HG02642 (cell line): ENCODE measurements at regions not wholly inside any gene's neighbourhood (a gene's known extent, or its start where the extent isn't known, plus 50 kb on each side); places are given as distances from the start of the nearest gene placed in this dataset.
"Not testable (repeated sequence)": the region's sequence is repeated elsewhere in the genome, so short reads cannot be mapped to it uniquely, and the experiment has no call there.

Source experiments
- ATAC-seq: cut with Tn5 transposase; IDR thresholded peaks from one replicate; pipeline ENCODE4 v1.9.1; 2021; ENCODE audit warnings: mild to moderate bottlenecking; ENCODE audit not compliant: unreplicated experiment, poor library complexity

DNA sequence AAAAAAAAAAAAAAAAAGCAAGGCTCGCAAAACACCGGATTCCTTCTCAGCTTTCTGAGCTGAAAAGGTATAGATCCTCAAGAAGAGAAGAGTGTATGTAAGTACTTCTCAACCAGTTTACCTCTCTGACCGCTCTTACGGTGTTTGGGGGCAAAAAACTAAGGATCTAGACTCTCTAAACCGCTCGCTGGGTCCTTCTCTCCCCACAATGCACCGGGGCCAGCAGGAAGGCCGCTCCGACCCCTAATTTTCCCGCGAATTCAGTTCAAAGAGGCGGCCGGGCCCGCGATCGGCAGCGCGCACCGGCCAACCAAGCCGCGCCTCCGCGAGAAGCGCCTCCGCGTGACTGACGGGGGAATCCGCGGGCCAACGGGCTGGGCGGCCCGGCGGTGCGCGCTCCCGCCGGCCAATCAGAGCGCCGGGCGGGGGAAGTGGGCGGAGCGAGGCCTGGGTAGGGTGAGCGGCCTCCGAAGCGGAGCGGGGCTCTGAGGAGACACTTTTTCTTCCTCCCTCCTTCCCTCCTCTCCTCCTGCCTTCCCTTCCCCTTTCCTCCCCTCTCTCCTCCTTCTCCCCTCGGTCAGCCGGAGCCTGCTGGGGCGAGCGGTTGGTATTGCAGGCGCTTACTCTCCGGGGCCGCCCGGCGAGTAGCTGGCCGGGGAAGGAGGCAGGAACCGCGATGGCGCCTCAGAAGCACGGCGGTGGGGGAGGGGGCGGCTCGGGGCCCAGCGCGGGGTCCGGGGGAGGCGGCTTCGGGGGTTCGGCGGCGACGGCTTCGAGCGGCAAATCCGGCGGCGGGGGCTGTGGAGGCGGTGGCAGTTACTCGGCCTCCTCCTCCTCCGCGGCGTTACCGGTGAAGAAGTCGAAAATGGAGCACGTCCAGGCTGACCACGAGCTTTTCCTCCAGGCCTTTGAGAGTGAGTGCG is 93.0 kb downstream of the CRLF3 start:
- ATAC-seq = peak; percentile 93

DNA sequence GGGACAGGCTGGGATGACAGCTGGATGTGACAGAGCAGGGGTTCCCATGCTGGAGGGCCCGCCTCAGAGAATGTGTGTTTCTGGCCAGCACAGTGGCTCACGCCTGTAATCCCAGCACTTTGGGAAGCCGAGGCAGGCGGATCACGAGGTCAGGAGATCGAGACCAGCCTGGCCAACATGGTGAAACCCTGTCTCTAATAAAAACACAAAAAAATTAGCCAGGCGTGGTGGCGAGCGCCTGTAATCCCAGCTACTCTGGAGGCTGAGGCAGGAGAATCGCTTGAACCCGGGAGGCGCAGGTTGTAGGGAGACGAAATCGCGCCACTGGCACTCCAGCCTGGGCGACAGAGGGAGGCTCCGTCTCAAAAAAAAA is 93.7 kb downstream of the CRLF3 start:
- not testable (repeated sequence) for ATAC-seq

DNA sequence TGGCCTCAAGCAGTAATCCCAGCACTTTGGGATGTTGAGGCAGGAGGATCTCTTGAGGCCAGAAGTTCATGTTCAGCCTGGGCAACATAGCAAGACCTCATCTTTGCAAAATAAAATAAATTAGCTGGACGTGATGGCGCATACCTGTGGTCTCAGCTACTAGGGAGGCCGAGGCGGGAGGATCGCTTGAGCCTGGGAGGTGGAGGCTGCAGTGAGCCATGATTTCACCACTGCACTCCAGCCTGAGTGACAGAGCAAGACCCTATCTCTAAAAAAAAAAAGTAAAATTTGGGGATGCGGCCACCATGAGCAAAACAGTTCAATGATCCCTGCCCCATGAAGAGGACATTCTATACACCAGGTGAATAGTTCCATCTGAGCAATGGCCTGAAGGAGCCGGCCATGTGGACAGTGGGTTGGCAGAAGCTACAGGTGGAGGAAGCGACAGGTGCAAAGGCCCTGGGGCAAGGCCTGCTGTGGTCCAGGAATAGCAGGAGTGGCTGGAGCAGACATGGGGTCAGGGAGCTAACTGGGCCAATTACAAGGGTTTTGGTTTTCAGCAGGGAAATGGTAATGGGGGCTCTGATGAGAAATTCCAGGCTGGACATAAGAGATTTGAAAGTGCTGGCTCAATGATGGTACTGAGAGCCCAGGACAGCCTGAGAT is 94.2 kb downstream of the CRLF3 start:
- ATAC-seq = not testable (repeated sequence)

DNA sequence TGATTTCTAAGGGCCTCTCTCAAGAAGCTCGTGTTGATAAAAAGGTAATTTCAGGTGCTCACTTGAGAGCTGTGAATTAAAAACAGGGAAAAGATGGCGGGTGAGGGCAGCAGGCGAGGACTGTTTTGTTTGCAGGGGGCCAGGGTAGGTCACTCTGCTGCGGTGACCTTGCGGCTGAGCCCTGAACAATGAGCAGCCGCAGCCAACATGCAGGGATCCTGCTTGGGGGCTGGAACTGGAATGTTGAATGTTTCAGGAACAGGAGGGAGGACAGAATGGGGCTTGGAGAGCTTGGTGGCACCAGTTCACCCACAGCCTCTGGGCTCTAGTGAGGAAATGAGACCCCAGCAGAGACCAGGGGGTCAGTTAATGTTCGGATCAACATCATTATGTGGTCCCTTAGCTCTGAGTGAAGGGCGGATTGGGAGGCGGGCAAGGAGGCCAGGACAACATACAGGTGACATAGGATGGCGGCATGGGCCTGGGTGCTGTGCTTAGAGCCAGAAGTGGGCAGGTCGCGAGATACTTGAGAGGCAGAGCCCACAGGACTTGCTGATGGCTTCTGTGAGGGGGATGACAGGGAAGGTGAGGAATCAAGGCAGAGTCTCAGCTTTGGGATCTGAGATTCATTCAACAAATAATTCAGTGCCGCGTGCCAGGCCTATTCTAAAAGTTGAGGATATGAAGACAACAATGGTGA is 94.9 kb downstream of the CRLF3 start:
- not testable (repeated sequence) for ATAC-seq

DNA sequence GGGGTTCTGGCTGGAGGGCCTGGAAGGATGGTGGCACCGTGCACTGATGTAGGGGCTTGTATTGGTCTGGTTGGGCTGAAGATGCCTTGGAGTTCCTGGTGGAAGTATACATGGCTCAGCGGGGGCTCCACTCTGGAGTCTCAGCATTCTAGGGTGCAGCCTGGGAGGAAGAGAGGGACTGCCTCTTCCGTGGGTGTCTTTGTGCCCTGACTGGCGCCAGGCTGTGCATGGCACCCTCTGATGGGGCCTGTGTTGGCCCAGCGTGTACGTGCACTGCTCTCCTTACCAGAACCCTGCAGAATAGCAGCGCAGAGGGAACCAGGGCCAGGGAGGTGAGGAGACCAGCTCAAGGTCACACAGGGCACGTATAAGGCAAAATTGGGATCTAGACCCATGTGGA is 97.0 kb downstream of the CRLF3 start:
- ATAC-seq = not testable (repeated sequence)

DNA sequence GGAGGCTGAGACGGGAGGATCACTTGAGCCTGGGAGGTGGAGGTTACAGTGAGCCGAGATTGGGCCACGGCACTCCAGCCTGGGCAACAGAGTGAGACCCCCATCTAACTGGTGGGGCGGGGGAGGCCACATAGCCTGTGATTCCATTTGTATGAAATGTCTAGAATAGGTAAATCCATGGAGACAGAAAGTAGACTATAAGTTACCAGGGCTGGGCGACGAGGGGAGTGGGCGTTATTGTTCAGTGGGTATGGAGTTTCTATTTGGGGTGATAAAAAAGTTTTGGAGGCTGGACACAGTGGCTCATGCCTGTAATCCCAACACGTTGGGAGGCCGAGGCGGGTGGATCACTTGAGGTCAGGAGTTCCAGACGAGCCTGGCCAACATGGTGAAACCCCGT is 97.8 kb downstream of the CRLF3 start:
- ATAC-seq = not testable (repeated sequence)

DNA sequence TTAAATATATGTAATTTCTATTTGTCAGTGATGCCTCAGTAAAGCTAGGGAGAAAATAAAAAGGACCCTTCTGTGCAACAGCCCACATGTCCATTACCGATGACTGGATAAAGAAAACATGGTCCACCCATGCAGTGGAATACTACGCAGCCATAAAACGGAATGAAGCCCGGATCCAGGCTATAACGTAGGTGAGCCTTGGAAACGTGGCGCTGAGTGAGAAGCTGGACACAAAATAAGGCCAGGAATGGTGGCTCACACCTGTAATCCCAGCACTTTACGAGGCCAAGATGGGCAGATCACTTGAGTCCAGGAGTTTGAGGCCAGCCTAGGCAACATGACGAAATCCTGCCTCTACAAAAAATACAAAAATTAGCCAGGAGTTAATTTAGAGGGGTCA is 98.2 kb downstream of the CRLF3 start:
- not testable (repeated sequence) for ATAC-seq

DNA sequence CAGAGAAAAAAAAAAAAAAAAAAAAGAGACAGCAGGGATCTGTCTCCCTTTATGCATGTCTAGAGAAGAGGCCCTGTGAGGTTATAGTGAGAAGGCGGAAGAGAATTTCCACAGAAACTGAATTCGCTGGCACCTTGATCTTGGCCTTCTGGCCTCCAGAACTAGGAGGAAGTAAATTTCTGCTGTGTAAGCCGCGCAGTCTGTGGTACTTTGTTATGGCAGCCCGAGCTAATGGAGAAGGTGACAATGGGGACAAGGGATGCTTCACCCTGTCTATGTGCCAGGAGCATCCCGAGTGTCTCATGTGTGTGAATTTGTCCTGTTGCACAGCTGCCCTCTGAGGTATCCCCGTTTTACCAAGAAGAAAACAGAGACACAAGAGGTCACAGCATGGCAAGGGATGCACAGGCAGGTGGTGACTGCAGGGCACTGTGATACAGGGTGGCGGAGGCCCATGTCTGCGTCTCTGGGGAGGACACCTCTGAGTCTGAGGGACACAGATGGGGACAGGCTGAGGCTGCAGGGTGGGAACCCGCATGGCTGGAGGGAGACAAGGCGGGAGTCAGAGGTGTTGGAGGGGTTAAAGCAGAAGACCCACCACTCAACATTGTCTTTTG is 100.3 kb downstream of the CRLF3 start:
- ATAC-seq = not testable (repeated sequence)

DNA sequence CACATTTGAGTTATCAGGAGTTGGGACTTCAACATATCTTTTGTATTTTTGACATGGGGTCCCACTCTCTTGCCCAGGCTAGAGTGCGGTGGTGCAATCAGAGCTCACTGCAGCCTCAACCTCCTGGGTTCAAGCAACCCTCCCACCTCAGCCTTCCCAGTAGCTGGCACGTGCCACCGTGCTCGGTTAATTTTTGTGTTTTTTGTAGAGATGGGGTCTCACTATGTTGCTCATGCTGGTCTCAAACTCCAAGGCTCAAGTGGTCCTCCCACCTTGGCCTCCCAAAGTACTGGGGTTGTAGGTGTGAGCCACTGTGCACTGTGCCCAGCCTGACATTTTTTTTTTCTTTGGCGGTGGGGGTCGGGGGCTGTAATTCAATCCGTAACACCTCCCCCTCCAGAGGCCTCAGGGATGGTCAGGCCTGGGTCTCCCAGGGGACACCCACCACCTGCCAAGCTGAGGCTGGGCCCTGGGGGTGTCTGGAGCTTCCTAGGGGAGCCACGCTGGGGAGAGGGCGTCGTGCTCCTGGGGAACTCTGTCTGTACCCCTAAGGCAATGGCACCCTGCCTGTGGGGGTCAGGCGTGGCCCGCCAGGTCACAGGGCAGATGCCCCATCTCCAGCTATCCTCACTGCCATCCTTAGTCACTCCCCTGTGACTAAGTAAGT is 102.2 kb downstream of the CRLF3 start:
- ATAC-seq = not testable (repeated sequence)

DNA sequence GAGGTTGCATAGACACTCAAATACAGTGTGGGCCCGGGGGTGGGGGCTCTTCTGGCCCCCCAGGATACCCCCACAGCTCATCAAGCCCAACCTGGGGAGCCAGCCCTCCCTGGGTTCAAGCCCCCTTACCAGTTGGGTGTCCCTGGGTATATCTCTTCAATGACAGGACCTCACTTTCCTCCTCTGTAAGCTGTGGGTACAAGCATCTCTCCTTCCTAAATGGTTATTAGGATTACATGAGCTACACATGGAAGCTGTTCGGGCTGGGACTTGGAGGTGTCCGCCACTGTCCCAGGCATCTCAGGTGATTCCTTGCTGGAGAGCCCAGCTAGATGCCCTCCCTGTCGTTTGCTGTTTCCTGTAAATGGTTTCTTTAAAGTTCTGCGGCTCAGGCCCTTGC is 103.5 kb downstream of the CRLF3 start:
- ATAC-seq = not testable (repeated sequence)

DNA sequence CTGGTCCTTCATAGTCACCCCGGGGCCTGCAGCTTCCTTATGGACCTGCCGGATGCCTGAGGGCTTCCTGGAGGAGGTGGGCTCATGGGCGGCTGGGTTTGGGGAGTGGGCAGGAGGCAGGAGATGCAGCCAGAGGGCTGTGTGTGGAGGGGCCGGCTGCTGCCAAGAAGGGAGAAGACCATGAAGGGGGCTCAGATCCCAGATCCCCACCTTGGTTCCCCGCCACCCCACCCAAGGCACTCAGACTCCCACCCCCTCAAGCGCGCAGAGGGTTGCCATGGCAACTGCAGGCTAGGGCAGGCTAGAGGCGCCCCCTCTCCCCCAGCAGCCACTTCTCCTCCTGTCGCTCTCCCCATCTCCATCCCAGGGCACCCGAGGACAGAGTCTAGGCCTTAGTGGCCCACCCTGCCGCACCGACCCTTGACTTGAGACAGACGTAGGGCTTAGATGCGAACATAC is 104.5 kb downstream of the CRLF3 start:
- ATAC-seq = no peak

DNA sequence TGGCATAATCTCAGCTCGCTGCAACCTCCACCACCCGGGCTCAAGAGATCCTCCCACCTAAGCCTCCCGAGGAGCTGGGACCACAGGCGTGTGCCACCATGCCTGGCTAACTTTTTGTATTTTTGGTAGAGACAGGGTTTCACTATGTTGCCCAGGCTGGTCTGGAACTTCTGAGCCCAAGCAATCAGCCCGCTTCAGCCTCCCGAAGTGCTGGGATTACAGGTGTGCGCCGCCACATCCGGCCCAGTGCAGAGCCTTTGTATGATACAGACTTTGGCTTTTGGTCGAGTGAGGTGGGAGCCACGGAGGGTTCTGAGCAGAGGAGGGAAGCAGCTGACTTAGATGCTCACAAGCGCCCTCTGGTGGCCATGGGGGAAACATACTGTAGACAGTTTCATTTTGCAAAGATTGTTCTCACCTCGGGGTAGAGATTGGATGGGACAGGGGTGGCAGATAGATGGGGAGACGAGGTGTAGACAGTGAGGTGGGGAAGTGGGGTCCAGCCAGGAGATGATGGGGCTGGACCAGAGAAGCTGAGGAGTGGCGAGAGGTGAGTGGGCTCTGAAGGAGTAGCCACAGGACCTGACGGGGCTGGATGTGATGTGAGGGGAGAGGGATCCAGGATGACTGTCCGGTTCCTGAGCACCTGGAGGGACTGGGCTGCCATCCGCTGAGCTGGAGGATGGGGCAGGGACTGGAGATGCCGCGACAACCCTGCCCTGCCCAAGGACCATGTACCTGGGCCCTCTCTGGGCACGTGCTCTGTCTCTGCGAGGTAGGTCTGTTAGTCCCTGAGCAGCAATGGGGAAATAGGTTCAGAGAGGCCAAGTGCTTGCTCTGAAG is 105.1 kb downstream of the CRLF3 start:
- not testable (repeated sequence) for ATAC-seq

DNA sequence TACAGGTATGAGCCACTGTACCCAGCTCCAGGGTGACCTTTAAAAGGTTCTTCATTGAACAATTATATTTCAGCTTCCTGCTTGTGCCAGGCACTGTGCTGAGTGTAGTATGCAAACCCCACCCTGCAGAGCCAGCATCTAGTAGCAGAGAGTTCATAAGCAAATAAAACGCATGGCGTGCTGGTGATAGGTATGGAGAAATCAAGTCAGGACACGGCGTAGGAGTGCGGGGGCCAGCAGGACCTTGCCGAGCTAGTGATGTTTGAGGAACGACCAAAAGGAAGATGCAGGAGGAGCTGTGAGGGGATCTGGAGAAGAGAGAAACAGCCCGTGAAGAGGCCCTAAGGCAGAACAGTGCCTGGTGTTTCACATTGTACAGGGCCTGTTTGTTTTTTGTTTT is 105.8 kb downstream of the CRLF3 start:
- not testable (repeated sequence) for ATAC-seq

DNA sequence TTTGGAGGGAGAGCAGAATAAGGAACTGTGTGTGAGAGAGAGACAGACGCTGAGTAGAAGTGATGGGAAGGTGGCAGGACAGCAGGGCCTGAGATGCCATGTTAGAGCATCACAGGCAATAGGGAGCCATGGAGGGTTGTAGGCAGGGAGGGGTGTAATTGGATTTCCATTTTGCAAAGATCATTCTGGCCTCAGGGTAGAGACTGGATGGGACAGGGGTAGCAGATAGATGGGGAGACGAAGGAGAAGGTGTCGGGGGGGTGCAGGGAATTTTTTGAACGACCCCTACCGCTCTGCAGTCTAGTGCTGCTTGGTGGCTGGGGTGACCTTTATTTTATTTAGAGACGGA is 106.4 kb downstream of the CRLF3 start:
- not testable (repeated sequence) for ATAC-seq

DNA sequence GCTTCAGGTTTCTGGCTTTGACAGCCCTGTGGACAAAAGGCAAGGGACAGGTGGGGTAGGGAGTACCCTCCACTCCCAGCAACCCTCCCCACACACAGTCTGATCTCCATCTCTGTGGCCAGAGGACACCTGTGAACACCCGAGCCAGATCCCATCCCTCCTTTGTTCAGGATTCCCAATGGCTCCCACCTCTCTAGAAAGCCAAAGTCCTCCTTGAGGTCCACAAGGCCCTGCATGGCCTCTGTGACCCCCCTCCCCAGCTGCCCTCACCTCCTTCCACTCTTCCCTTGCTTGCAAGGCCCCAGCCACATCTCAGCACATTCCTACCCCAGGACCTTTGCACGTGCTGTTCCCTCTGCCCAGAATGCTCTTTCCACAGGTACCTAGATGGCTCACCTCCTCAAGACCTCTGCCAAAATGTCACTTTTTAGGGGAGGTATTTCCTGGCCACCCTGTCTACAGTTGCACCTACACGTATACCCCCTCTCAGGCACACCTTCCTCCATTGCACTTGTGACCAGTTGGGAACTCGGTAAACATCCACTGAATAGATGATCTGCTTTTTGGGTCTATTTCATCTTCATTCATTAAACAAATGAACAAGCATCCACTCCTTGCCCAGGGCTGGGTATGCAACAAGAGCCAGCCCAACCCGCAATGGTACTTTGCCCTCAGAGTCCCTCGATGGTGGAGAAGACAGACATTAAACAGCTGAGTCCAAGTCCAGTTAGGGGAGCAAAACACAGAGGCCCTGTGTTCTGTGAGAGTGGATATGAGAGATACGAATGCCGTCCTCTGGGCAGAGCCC is 107.0 kb downstream of the CRLF3 start:
- no peak for ATAC-seq

DNA sequence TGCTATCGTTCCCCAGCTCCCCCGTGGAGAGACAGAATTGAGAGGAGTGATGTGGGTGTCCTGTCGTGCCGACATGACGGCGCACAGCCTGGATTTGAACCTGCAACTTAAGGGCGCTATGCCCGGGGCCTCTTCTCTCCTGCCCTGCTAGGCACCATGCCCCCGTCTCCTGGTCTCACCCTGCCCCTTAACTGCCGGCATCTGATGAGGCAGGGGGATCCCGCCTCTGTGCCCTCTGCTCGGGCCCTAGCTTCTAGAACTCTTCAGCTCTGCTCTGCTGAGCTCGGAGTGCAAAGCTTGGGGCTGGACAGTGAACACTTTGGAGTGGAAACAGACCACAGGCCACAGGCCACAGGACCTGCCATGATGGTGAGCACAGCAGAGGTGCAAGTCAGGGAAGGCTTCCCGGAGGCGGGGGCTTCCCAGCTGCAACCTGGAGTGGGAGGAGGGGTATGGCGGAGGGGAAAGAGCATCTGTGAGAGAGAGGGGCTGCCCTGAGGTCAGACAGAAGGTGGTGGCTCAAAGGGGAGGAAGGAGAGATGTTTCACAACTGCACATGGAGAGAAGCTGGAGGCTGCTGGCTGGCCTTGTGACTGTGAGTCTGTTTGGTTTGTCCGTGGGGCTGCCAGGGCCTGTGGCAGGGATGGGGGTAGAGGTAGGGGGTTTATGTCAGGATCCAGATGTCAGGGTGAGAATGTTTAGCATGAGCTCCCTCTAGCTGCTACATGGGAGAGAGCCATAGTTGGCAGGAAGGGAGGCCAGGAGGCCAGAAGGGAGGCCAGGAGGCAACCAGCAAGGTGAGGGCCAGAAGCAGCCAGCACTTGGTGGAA is 107.8 kb downstream of the CRLF3 start:
- no peak for ATAC-seq

DNA sequence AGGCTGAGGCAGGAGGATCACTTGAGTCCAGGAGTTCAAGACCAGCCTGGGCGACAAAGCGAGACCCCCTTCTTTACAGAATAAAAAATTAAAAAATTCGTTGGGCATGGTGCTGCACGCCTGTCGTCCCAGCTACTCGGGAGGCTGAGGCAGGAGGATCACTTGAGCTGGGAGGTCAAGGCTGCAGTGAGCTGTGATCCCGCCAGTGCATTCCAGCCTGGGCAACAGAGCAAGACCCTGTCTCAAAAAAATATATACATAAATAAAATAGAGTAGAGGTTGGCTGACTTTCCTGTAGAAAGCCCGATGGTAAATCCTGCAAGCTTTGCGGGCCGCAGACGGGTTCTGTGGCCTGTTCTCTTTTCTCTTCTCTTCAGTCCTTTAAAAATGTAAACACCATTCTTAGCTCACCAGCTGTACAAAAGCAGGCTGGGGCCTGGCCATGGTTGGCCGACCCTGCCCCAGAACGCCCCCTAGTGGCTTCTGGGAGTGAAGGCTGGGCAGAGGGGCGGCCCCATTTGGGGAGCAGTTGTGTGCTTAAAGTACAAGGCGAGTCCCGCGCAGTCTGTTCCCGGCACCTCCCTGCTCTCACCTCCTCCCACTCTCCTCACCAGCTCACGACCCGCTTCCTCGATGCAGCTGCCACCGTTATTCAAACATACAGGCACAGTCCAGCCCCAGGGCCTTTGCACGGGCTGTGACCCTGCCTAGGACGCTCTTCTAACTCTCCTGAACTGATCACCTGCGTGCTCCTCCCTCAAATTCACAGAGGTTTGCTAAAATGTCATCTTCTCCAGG is 109.5 kb downstream of the CRLF3 start:
- ATAC-seq = not testable (repeated sequence)
